Endothelial cell of umbilical vein (primary cell): ENCODE measurements at regions not wholly inside any gene's neighbourhood (a gene's known extent, or its start where the extent isn't known, plus 50 kb on each side); places are given as distances from the start of the nearest gene placed in this dataset.

ENCODE experiments used
- BruUV-seq: library from RNA; stranded (reverse); fragments of 400-500 nt; replicated peaks from 2 replicates; lab custom pipeline; 2021; lab: Mats Ljungman, UMichigan
- CTCF ChIA-PET: fragments of 300-600, 350-600 bp; sonication (Branson Sonifier 250); formaldehyde crosslinking; loops from one replicate; lab custom pipeline; 2021; ENCODE audit warnings: antibody characterized with exemption, inconsistent platforms; lab: Charles Lee
- POLR2A ChIA-PET: fragments of 300-600, 350-600 bp; sonication (Branson Sonifier 250); formaldehyde crosslinking; loops from one replicate; lab custom pipeline; 2021; ENCODE audit warnings: antibody characterized with exemption, inconsistent platforms; lab: Charles Lee
- DNase-seq: peaks from one replicate; pipeline ENCODE4 v3.0.0-alpha.2; 2011; ENCODE audit warnings: low read depth, low spot score
- FAIRE-seq: peaks from 2 replicates; lab custom pipeline; 2011; peaks lifted over from hg19 to GRCh38; lab: Jason Lieb, UNC
- H2AFZ ChIP-seq: 2 replicates; pipeline ENCODE4 v1.6.0; 2012; ENCODE audit warnings: low read depth, low read length, control low read depth, inconsistent platforms
- H3K27ac ChIP-seq: 2 replicates; pipeline ENCODE4 v1.5.1; 2011; ENCODE audit warnings: low read depth, mild to moderate bottlenecking, control low read depth, low read length, moderate library complexity; ENCODE audit not compliant: insufficient read depth
- H3K27me3 ChIP-seq, 2 experiments: 2 replicates each; pipeline versions ENCODE4 v1.6.0 to v1.6.1; 2011; ENCODE audit warnings: low read length in 2 of 2, mixed read lengths in 1 of 2; ENCODE audit not compliant: control insufficient read depth in 2 of 2, insufficient read depth in 2 of 2
- H3K36me3 ChIP-seq, 2 experiments: 2 replicates in 1 of 2; 3 replicates in 1 of 2; pipeline ENCODE4 v1.5.1; 2011; ENCODE audit warnings: low read length in 2 of 2, mild to moderate bottlenecking in 1 of 2, moderate library complexity in 1 of 2; ENCODE audit not compliant: control insufficient read depth in 2 of 2, insufficient read depth in 2 of 2; ENCODE audit errors: extremely low read depth in 1 of 2
- H3K4me1 ChIP-seq: 3 replicates; pipeline ENCODE4 v1.5.1; 2011; ENCODE audit warnings: mild to moderate bottlenecking, low read length; ENCODE audit not compliant: control insufficient read depth, insufficient read depth; ENCODE audit errors: extremely low read depth
- H3K4me2 ChIP-seq: 2 replicates; pipeline ENCODE4 v1.6.1; 2011; ENCODE audit warnings: low read length, control low read depth, mixed read lengths; ENCODE audit not compliant: insufficient read depth
- H3K4me3 ChIP-seq, 3 experiments: fragments of 200-600 bp in 1 of 3; sonication (generic), shearing (Covaris generic) in 1 of 3; replicated peaks in 1 of 3; 2 replicates each; pipeline ENCODE4 v1.5.1; 2011 to 2016; ENCODE audit warnings: control low read depth in 3 of 3, low read length in 3 of 3, mild to moderate bottlenecking in 2 of 3, inconsistent platforms in 1 of 3, low read depth in 1 of 3, moderate library complexity in 1 of 3; ENCODE audit not compliant: insufficient read depth in 1 of 3
- H3K79me2 ChIP-seq: 2 replicates; pipeline ENCODE4 v1.6.0; 2012; ENCODE audit warnings: low read length, inconsistent platforms; ENCODE audit not compliant: control insufficient read depth, insufficient read depth
- H3K9ac ChIP-seq: replicated peaks from 2 replicates; pipeline ENCODE3; 2011; ENCODE audit warnings: low read length, control low read depth; ENCODE audit not compliant: insufficient read depth; ENCODE audit errors: extremely low read depth
- H3K9me1 ChIP-seq: replicated peaks from 3 replicates; pipeline ENCODE4 v1.6.0; 2011; ENCODE audit warnings: mild to moderate bottlenecking, low read length; ENCODE audit not compliant: control insufficient read depth, insufficient read depth; ENCODE audit errors: extremely low read depth
- H3K9me3 ChIP-seq: replicated peaks from 2 replicates; pipeline ENCODE4 v1.5.1; 2012; ENCODE audit warnings: low read length, inconsistent platforms; ENCODE audit not compliant: control insufficient read depth, insufficient read depth
- H4K20me1 ChIP-seq: replicated peaks from 2 replicates; pipeline ENCODE3; 2011; ENCODE audit warnings: mild to moderate bottlenecking, low read length; ENCODE audit not compliant: control insufficient read depth, insufficient read depth; ENCODE audit errors: extremely low read depth
- CTCF ChIP-seq, 2 donors: IDR thresholded peaks; 1 replicate in 1 of 2; 2 replicates in 1 of 2; pipeline ENCODE4 v1.5.1; 2011; ENCODE audit warnings: low read length in 2 of 2, mild to moderate bottlenecking in 2 of 2, moderate library complexity in 2 of 2, control low read depth in 1 of 2, inconsistent platforms in 1 of 2, low read depth in 1 of 2; ENCODE audit not compliant: insufficient read depth in 1 of 2; ENCODE audit errors: extremely low read depth in 1 of 2
- EZH2 ChIP-seq: IDR thresholded peaks from 2 replicates; pipeline ENCODE4 v1.6.1; 2012; ENCODE audit warnings: borderline replicate concordance, low read depth, mild to moderate bottlenecking, moderate library complexity, low read length, inconsistent platforms; ENCODE audit not compliant: severe bottlenecking
- FOS ChIP-seq: IDR thresholded peaks from 2 replicates; pipeline ENCODE4 v1.6.1; 2011; ENCODE audit warnings: mild to moderate bottlenecking, low read length, moderate library complexity, borderline replicate concordance; ENCODE audit not compliant: insufficient read depth
- GATA2 ChIP-seq: IDR thresholded peaks from 2 replicates; pipeline ENCODE4 v1.7.0; 2011; ENCODE audit warnings: low read depth, mild to moderate bottlenecking, moderate library complexity, mixed read lengths, low read length; ENCODE audit not compliant: insufficient read length, insufficient read depth
- JUN ChIP-seq: IDR thresholded peaks from 2 replicates; pipeline ENCODE4 v1.6.1; 2011; ENCODE audit warnings: borderline replicate concordance, low read depth; ENCODE audit not compliant: insufficient read length, insufficient read depth
- MAX ChIP-seq: IDR thresholded peaks from 2 replicates; pipeline ENCODE4 v1.6.1; 2011; ENCODE audit not compliant: insufficient read depth, insufficient read length
- MYC ChIP-seq: IDR thresholded peaks from one replicate; pipeline ENCODE4 v1.6.1; 2011; ENCODE audit warnings: mild to moderate bottlenecking, low read depth, low read length
- POLR2A ChIP-seq: IDR thresholded peaks from 2 replicates; pipeline ENCODE4 v1.6.1; 2012; ENCODE audit warnings: low read depth, mild to moderate bottlenecking, control low read depth, low read length
- POLR2AphosphoS5 ChIP-seq: IDR thresholded peaks from 2 replicates; pipeline ENCODE4 v1.6.1; 2012; ENCODE audit warnings: low read depth, mild to moderate bottlenecking, control low read depth, low read length, moderate library complexity; ENCODE audit not compliant: insufficient read depth
- dilution Hi-C: fragments of 300-500 bp; cut with MboI; formaldehyde crosslinking; loops from one replicate; pipeline ENCODE4 v1.15.0; 2019; ENCODE audit warnings: low sequenced_read_pairs; ENCODE audit not compliant: extremely low pct_ligation_motif_present
- intact Hi-C: fragments of 100-400 bp; cut with micrococcal nuclease; formaldehyde crosslinking; loops from one replicate; pipeline ENCODE4 v1.10.0; 2022

GRCh38 chr18:57287766-57288165 lies 64.6 kb upstream of the ST8SIA3 start:
- dilution Hi-C loops = loop anchor here (25.0 kb wide), 1 partner anchor 150 kb away; the partner anchor contains the start of gene BOD1L2

More at GRCh38 chr18:57287766-57288165, 64.6 kb upstream of the ST8SIA3 start:
- FAIRE-seq (no peak), DNase-seq (no peak)
- Histone ChIP-seq H3K4me2 (no peak overlapping the region), H3K79me2 (no peaks in the 10 kb centered on the region), H3K27ac (no peak overlapping the region), H2AFZ (no peak overlapping the region), H4K20me1 (no peaks in the 10 kb centered on the region), H3K4me1 (no peaks in the 10 kb centered on the region), H3K27me3 (no peaks in the 10 kb centered on the region), H3K9ac (no peak overlapping the region), H3K36me3 (no peaks in the 10 kb centered on the region), H3K4me3 (no peak overlapping the region), H3K9me1 (no peaks in the 10 kb centered on the region), H3K9me3 (no peaks in the 10 kb centered on the region)
- CTCF ChIA-PET = no interaction called here
- intact Hi-C loops = loop anchor here (10.0 kb wide), 1 partner anchor 1233 kb away; no protein-coding TSS in a partner anchor
- BruUV-seq = no TSS peak
- no peak for TF ChIP-seq FOS
- no peak for TF ChIP-seq JUN
- no peak for TF ChIP-seq GATA2
- no peak for TF ChIP-seq MAX
- no peak for TF ChIP-seq POLR2AphosphoS5
- no peak for TF ChIP-seq MYC
- TF ChIP-seq EZH2 = no peak
- no peak for TF ChIP-seq POLR2A
- TF ChIP-seq CTCF (IDR thresholded peaks at IDR 0.05; ENCODE audit: extremely low read depth in 1 of 2, insufficient read depth in 1 of 2, low read depth in 1 of 2, low read length in 2 of 2) = no peak
- POLR2A ChIA-PET = no interaction called here
